ES-I3 (cell line): ENCODE measurements at regions not wholly inside any gene's neighbourhood (a gene's known extent, or its start where the extent isn't known, plus 50 kb on each side); places are given as distances from the start of the nearest gene placed in this dataset.

ENCODE experiments used
- H3K36me3 ChIP-seq: 2 replicates; pipeline ENCODE4 v1.6.1; 2013; ENCODE audit warnings: mild to moderate bottlenecking, low read length, control low read depth, moderate library complexity; ENCODE audit not compliant: insufficient read depth
- H3K4me1 ChIP-seq: 2 replicates; pipeline ENCODE4 v1.6.1; 2013; ENCODE audit warnings: mild to moderate bottlenecking, control low read depth, low read length; ENCODE audit not compliant: insufficient read depth
- H3K9ac ChIP-seq: 2 replicates; pipeline ENCODE4 v1.6.1; 2013; ENCODE audit warnings: low read depth, mild to moderate bottlenecking, low read length, moderate library complexity
- H3K9me3 ChIP-seq: 2 replicates; pipeline ENCODE4 v1.6.1; 2013; ENCODE audit warnings: mild to moderate bottlenecking, low read length, moderate library complexity; ENCODE audit not compliant: control insufficient read depth, insufficient read depth

- Histone ChIP-seq H3K36me3 (no peaks in the 10 kb centered on the region), H3K9ac (no peak overlapping the region)
Observed at GRCh38 chr9:74431467-74431866, 65.7 kb upstream of the RORB start.

GRCh38 chr9:74443036-74443750 lies 53.9 kb upstream of the RORB start:
- no peaks in the 10 kb centered on the region for H3K9me3 ChIP-seq
- H3K36me3 ChIP-seq: no peaks in the 10 kb centered on the region
- no peak overlapping the region for H3K9ac ChIP-seq
- no peaks in the 10 kb centered on the region for H3K4me1 ChIP-seq

More at GRCh38 chr9:74431467-74431866, 65.7 kb upstream of the RORB start:
- Histone ChIP-seq H3K9me3 (no peaks in the 10 kb centered on the region), H3K4me1 (no peaks in the 10 kb centered on the region)

- Histone ChIP-seq H3K9ac (no peak overlapping the region), H3K36me3 (no peaks in the 10 kb centered on the region), H3K9me3 (no peaks in the 10 kb centered on the region), H3K4me1 (no peaks in the 10 kb centered on the region)
Observed at GRCh38 chr9:74444369-74444768, 52.8 kb upstream of the RORB start.
